ENCODE measurements at regions not wholly inside any gene's neighbourhood (a gene's known extent, or its start where the extent isn't known, plus 50 kb on each side); places are given as distances from the start of the nearest gene placed in this dataset.

GRCh38 chr7:443279-443833, 76.3 kb downstream of the PDGFA start:
- Histone ChIP-seq H3K4me1 (ENCODE audit: control insufficient read depth in 5 of 5, insufficient read depth in 5 of 5, low read length in 5 of 5) (peaks cover 0 to 18% (median 0%) of the 10 kb centered on the region in 5 donors), H3K9me3 (ENCODE audit: control insufficient read depth in 4 of 4, insufficient read depth in 3 of 4, low read length in 3 of 4) (peaks cover 0 to 3% (median 0%) of the 10 kb centered on the region in 4 donors), H3K4me3 (no peak overlapping the region), H3K27ac (ENCODE audit: low read depth in 1 of 2, low read length in 1 of 2) (no peak overlapping the region), H3K36me3 (ENCODE audit: control insufficient read depth in 4 of 4, insufficient read depth in 4 of 4, low read length in 4 of 4) (no peaks in the 10 kb centered on the region), H3K27me3 (ENCODE audit: control insufficient read depth in 3 of 3, insufficient read depth in 3 of 3, low read length in 2 of 3) (no peaks in the 10 kb centered on the region), H3K9ac (ENCODE audit: insufficient read depth in 1 of 2, low read length in 2 of 2) (no peak overlapping the region)
- 87 to 97% methylated on average over 1 of the region's 1 CpG for WGBS, 2 donors
- no peak for TF ChIP-seq CTCF (IDR thresholded peaks at IDR 0.05; ENCODE audit: control extremely low read depth, extremely low read depth)
- DNase-seq: no peak
- no peak for ATAC-seq (ENCODE audit: insufficient read depth, low FRiP score)

GRCh38 chr7:444606-445005, 75.0 kb downstream of the PDGFA start:
- ATAC-seq (ENCODE audit: insufficient read depth, low FRiP score): no peak
- TF ChIP-seq CTCF (IDR thresholded peaks at IDR 0.05; ENCODE audit: control extremely low read depth, extremely low read depth): no peak
- Histone ChIP-seq H3K36me3 (ENCODE audit: control insufficient read depth in 4 of 4, insufficient read depth in 4 of 4, low read length in 4 of 4) (no peaks in the 10 kb centered on the region), H3K4me1 (ENCODE audit: control insufficient read depth in 5 of 5, insufficient read depth in 5 of 5, low read length in 5 of 5) (peaks cover 0 to 18% (median 0%) of the 10 kb centered on the region in 5 donors), H3K27ac (ENCODE audit: low read depth in 1 of 2, low read length in 1 of 2) (no peak overlapping the region), H3K4me3 (no peak overlapping the region), H3K9ac (ENCODE audit: insufficient read depth in 1 of 2, low read length in 2 of 2) (no peak overlapping the region), H3K9me3 (ENCODE audit: control insufficient read depth in 4 of 4, insufficient read depth in 3 of 4, low read length in 3 of 4) (peaks cover 0 to 3% (median 0%) of the 10 kb centered on the region in 4 donors), H3K27me3 (ENCODE audit: control insufficient read depth in 3 of 3, insufficient read depth in 3 of 3, low read length in 2 of 3) (no peaks in the 10 kb centered on the region)
- WGBS, 2 donors: 67 to 85% methylated on average over 8 of the region's 8 CpGs
- peak; percentile 60 to 84 (median 73) for DNase-seq

GRCh38 chr7:445020-445419, 74.6 kb downstream of the PDGFA start:
- Histone ChIP-seq H3K4me3 (no peak overlapping the region), H3K4me1 (ENCODE audit: control insufficient read depth in 5 of 5, insufficient read depth in 5 of 5, low read length in 5 of 5) (peaks cover 0 to 18% (median 0%) of the 10 kb centered on the region in 5 donors), H3K9ac (ENCODE audit: insufficient read depth in 1 of 2, low read length in 2 of 2) (no peak overlapping the region), H3K36me3 (ENCODE audit: control insufficient read depth in 4 of 4, insufficient read depth in 4 of 4, low read length in 4 of 4) (no peaks in the 10 kb centered on the region), H3K9me3 (ENCODE audit: control insufficient read depth in 4 of 4, insufficient read depth in 3 of 4, low read length in 3 of 4) (peaks cover 0 to 3% (median 0%) of the 10 kb centered on the region in 4 donors), H3K27me3 (ENCODE audit: control insufficient read depth in 3 of 3, insufficient read depth in 3 of 3, low read length in 2 of 3) (no peaks in the 10 kb centered on the region), H3K27ac (ENCODE audit: low read depth in 1 of 2, low read length in 1 of 2) (no peak overlapping the region)
- WGBS, 2 donors: 92 to 96% methylated on average over 13 to 14 of the region's 14 CpGs
- TF ChIP-seq CTCF (IDR thresholded peaks at IDR 0.05; ENCODE audit: control extremely low read depth, extremely low read depth): no peak
- ATAC-seq (ENCODE audit: insufficient read depth, low FRiP score) (no peak), DNase-seq (no peak)

All from lung (tissue), 11 donors.